Glomerular visceral epithelial cell (primary cell): ENCODE measurements at regions not wholly inside any gene's neighbourhood (a gene's known extent, or its start where the extent isn't known, plus 50 kb on each side); places are given as distances from the start of the nearest gene placed in this dataset.
A peak's percentile ranks its signal among the peaks of the same experiment; 100 is the strongest.
"Not testable (repeated sequence)": the region's sequence is repeated elsewhere in the genome, so short reads cannot be mapped to it uniquely, and the experiment has no call there.

Experiments
- DNase-seq: peaks from one replicate; pipeline ENCODE4 v3.0.0-alpha.2; 2016; ENCODE audit errors: extremely low spot score

- DNase-seq: no peak
These were observed 163.2 kb upstream of the KLF7 start for GRCh38 chr2:207328944-207329386.

GRCh38 chr2:207330912-207331311, 165.2 kb upstream of the KLF7 start:
- DNase-seq: peak; percentile 90

GRCh38 chr2:207331674-207332073, 165.9 kb upstream of the KLF7 start:
- DNase-seq: no peak

- DNase-seq: no peak
These were observed 166.9 kb upstream of the KLF7 start for GRCh38 chr2:207332480-207333212.

GRCh38 chr2:207333599-207334300, 168.0 kb upstream of the KLF7 start:
- peak; percentile 52 for DNase-seq

GRCh38 chr2:207334301-207334623, 168.5 kb upstream of the KLF7 start:
- no peak for DNase-seq

GRCh38 chr2:207334624-207335371, 169.1 kb upstream of the KLF7 start:
- DNase-seq: peak; percentile 97

- DNase-seq: no peak
These were observed 171.8 kb upstream of the KLF7 start for GRCh38 chr2:207337234-207338219.

GRCh38 chr2:207338220-207338607, 172.5 kb upstream of the KLF7 start:
- DNase-seq: no peak

- DNase-seq: no peak
These were observed 172.9 kb upstream of the KLF7 start for GRCh38 chr2:207338610-207339009.

GRCh38 chr2:207341112-207341750, 175.5 kb upstream of the KLF7 start:
- DNase-seq: no peak

- DNase-seq: no peak
These were observed 176.1 kb upstream of the KLF7 start for GRCh38 chr2:207341804-207342203.

- DNase-seq: not testable (repeated sequence)
These were observed 179.0 kb upstream of the KLF7 start for GRCh38 chr2:207344596-207345394.

GRCh38 chr2:207351171-207351570, 178.6 kb upstream of the CREB1 start:
- no peak for DNase-seq

GRCh38 chr2:207352978-207353671, 176.6 kb upstream of the CREB1 start:
- DNase-seq: no peak

GRCh38 chr2:207353836-207354235, 175.9 kb upstream of the CREB1 start:
- no peak for DNase-seq

- no peak for DNase-seq
These were observed 175.3 kb upstream of the CREB1 start for GRCh38 chr2:207354462-207354861.

- no peak for DNase-seq
These were observed 173.2 kb upstream of the CREB1 start for GRCh38 chr2:207356567-207356966.

- no peak for DNase-seq
These were observed 172.5 kb upstream of the CREB1 start for GRCh38 chr2:207357216-207357615.

- no peak for DNase-seq
These were observed 167.0 kb upstream of the CREB1 start for GRCh38 chr2:207362716-207363115.
